ENCODE measurements at regions not wholly inside any gene's neighbourhood (a gene's known extent, or its start where the extent isn't known, plus 50 kb on each side); places are given as distances from the start of the nearest gene placed in this dataset.

DNA sequence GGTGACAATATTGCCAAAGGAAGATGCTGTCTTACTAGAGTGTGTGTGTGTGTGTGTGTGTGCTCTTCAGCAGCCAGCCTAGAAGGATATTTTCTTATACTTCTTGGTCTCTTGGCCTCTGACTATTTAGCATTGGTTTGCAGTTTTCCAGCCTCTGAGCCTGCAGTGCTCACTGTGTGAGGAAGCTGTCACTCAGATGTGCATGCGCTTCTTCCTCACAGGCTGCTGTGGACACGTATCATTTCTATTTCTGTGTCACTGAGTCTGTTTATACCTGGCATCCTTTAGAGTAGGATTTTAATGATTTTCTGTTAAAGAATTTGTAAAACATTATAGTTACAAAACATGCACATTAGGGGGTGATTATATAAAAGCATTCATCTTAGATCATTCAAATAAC lies 83.3 kb downstream of the ALDH8A1 start:
- intact Hi-C loops (cut with DNase I): no loop called here
- no peak for DNase-seq (ENCODE audit: low spot score)

DNA sequence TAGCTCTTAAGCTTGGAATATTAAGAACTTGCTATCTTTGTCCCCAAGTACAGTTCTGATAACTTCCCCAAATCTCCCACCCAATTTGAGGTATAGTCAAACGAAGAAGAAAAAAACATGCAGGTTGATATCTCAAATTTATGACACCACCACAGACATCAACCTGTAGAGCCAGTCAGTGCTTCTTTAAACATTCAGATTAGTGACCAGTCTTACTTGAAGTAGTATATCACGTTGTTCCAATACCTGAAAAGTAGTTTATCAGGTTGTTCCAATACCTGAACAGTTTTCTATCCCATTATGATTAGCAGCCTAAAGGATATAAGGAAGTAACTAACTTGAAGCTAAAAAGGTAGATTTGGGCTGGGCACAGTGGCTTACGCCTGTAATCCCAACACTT lies 85.3 kb downstream of the ALDH8A1 start:
- intact Hi-C loops (cut with DNase I): no loop called here
- no peak for DNase-seq (ENCODE audit: low spot score)

- DNase-seq (ENCODE audit: low spot score): no peak
- intact Hi-C loops (cut with DNase I): no loop called here
These were observed 86.0 kb downstream of the ALDH8A1 start for GRCh38 chr6:134863763-134864510.

DNA sequence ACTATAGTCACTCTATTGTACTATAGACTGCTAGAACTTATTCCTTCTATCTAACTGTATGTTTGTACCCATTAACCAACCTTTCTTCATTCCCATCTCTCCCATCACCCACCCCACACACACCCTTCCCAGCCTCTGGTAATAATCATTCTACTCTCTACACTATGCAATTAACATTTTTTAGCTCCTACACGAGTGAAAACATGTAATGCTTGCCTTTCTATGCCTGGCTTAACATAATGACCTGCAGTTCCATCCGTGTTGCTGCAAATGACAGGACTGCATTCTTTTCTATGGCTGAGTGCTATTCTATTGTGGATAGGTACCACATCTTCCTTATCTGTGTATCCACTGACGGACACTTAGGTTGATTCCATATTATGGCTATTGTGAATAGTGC lies 95.5 kb downstream of the ALDH8A1 start:
- DNase-seq (ENCODE audit: low spot score): no peak

GRCh38 chr6:134853111-134854055 lies 96.5 kb downstream of the ALDH8A1 start:
- no peak for DNase-seq (ENCODE audit: low spot score)

More for the DNA sequence above, 95.5 kb downstream of the ALDH8A1 start:
- intact Hi-C loops (cut with DNase I): no loop called here

DNA sequence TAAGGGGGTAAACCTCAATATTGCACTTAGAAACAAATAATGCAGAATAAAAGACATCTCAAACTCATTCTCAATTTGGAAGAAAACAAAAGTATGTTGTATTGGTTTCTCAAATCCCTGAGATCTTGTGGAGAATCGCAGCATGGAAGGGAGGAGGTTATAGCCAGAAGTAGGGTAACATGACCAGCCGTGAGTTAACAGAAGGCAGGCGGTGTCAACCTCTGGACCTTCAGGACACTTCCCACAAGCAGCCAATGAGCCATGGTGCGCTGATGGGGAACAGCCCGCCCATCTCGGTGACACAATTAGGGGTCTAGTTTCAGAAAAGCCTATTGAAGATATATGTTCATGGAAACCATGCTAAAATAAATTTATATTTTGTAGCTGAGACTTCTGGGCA lies 98.4 kb downstream of the ALDH8A1 start:
- intact Hi-C loops (cut with DNase I): no loop called here
- DNase-seq (ENCODE audit: low spot score): no peak

More at GRCh38 chr6:134853111-134854055, 96.5 kb downstream of the ALDH8A1 start:
- intact Hi-C loops (cut with DNase I): no loop called here

GRCh38 chr6:134850721-134851305 lies 99.1 kb downstream of the ALDH8A1 start:
- intact Hi-C loops (cut with DNase I): no loop called here
- no peak for DNase-seq (ENCODE audit: low spot score)

GRCh38 chr6:134849920-134850447 lies 99.9 kb downstream of the ALDH8A1 start:
- intact Hi-C loops (cut with DNase I): no loop called here
- DNase-seq (ENCODE audit: low spot score): no peak

GRCh38 chr6:134848076-134848475 lies 101.8 kb downstream of the ALDH8A1 start:
- DNase-seq (ENCODE audit: low spot score): no peak
- intact Hi-C loops (cut with DNase I): no loop called here

- no peak for DNase-seq (ENCODE audit: low spot score)
- intact Hi-C loops (cut with DNase I): no loop called here
These were observed 103.0 kb downstream of the ALDH8A1 start for GRCh38 chr6:134846865-134847264.

DNA sequence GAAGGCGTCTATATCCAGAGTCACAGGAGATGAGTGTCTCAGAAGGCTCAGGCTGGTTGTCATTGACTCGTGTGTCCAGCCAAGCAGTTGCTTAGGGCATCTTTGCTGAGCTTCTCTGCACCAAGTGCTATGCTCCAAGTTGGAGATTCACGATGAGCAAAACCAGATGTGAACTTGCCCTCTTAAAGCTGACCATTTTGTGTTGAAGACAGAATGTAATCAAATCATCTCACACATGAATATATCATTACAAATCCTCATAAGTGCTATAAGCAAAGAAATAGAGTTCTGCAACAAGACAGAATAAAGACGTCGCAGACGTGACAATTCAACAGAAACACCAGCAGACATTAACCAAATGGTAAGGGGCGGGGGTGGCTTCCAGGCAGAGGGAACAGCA lies 103.9 kb downstream of the ALDH8A1 start:
- intact Hi-C loops (cut with DNase I): no loop called here
- DNase-seq (ENCODE audit: low spot score): no peak

GRCh38 chr6:134844120-134844519 lies 105.8 kb downstream of the ALDH8A1 start:
- DNase-seq (ENCODE audit: low spot score): no peak
- intact Hi-C loops (cut with DNase I): no loop called here

DNA sequence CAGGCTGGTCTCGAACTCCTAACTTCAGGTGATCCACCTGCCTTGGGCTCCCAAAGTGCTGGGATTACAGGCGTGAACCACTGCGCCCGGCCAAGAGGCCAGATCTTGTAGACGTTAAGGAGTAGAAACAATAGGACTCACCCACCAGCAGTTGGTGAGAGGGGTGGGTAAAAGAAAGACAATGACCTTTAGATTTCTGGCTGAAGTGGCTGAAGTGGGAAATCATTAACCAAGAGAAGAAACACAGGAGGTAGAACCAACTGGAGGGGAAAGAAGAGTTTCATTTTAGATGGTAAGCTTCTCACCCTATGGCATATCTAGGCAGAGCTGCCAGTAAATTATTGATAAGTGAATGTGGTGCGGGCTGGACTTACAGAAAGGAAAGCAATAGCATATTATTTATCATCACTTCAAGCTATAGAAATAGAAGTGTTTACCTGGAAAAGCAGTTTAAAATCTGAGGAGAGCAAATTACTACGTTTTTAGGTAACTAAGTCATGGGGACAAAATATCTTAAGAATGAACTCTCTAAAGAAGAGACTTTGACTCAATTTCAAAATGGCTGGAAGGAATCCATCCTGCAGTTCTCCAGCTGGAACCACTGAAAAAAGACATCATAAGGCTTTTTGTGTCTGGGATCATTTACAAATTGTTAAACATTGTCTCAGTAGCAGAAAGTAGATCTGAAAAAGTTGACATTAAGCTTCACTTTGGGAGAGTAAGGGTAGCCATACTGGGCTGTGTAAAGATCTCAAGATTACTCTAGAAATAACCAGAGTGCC lies 109.6 kb downstream of the ALDH8A1 start:
- intact Hi-C loops (cut with DNase I): no loop called here
- DNase-seq (ENCODE audit: low spot score): no peak

GRCh38 chr6:134835993-134836392 lies 113.9 kb downstream of the ALDH8A1 start:
- DNase-seq (ENCODE audit: low spot score): no peak
- intact Hi-C loops (cut with DNase I): no loop called here

DNA sequence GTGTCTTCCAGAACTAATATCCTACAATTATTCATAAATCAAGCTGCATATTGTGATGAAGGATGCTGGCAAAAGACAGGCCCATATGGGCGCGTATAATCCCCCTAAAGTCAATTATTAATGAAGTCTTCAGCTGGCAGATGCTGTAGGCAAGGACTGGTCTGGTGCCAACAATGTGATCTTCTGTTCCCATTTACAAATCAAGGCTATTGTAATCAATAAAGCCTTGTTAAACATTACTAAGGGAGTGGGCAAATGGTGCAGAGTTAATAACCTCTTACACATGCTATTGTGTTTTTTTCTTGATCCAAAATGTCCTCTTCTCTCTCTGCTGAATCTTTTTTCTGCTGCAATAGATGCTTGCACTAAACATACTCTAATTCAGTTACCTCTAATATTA lies 119.0 kb downstream of the ALDH8A1 start:
- DNase-seq (ENCODE audit: low spot score): no peak
- intact Hi-C loops (cut with DNase I): no loop called here

DNA sequence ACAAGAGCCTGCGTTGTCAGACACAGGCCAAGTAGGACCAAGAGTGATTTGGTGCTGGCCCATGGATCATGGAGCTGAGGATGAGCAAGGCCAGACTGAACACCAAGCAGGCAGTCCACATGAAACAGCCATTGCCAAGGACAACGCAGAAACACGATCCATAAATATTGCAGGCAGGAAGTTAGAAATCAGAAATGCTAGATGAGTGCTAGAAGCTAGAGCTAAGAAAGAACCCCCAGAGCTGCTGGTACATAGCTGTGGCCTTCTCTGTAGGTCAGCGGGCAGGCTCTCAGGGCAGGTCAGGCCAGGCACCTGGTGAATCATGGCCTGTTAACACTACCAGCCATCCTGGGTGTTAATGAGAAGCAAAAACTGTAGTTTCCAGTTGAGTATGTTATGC lies 119.7 kb downstream of the ALDH8A1 start:
- no peak for DNase-seq (ENCODE audit: low spot score)
- intact Hi-C loops (cut with DNase I): no loop called here

DNA sequence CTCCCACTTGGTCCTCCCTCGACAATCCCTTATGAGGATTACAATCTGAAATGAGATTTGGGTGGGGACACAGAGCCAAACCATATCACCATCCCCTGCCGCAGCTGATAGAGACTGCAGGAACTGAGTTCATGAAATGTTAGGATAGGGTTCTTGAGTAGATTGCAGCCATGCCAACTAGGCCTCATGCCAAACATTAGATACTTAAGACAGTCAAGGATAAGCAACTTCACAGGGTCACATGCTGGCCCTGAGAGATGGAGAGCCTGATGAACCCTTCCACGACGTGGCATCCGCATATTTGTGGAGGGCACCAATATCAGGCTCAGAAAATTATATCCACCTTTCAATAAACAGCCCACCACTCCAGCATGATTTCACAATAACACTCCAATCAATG lies 121.3 kb downstream of the ALDH8A1 start:
- DNase-seq (ENCODE audit: low spot score): no peak
- intact Hi-C loops (cut with DNase I): loop anchor here in 1 of 2 donors (10.0 kb wide), 1 partner anchor 56 kb away; no protein-coding TSS in a partner anchor

- intact Hi-C loops (cut with DNase I): loop anchor here in 1 of 2 donors (10.0 kb wide), 1 partner anchor 58 kb away; no protein-coding TSS in a partner anchor
- peak; percentile 96 for DNase-seq (ENCODE audit: low spot score)
These were observed 122.8 kb downstream of the ALDH8A1 start for GRCh38 chr6:134826889-134827737.
